Spleen (tissue), 7 donors: ENCODE measurements at regions not wholly inside any gene's neighbourhood (a gene's known extent, or its start where the extent isn't known, plus 50 kb on each side); places are given as distances from the start of the nearest gene placed in this dataset.

Experiments
- CTCF ChIP-seq, 11 experiments: fragments of 200-600 bp in 7 of 11; fragments of 450-650 bp in 4 of 11; sonication (generic) in 4 of 11; IDR thresholded peaks in 8 of 11; conservative IDR thresholded peaks in 3 of 11; 1 replicate in 7 of 11; 2 replicates in 4 of 11; pipeline versions ENCODE4 v1.4.0 to v1.8.0; 2016 to 2021; ENCODE audit warnings: antibody characterized with exemption in 11 of 11, inconsistent platforms in 4 of 11, mild to moderate bottlenecking in 1 of 11
- POLR2A ChIP-seq, 3 donors: fragments of 450-650 bp; IDR thresholded peaks; one replicate each; pipeline ENCODE4 v1.5.1; 2017; ENCODE audit warnings: antibody characterized with exemption in 3 of 3, mild to moderate bottlenecking in 1 of 3
- POLR2AphosphoS5 ChIP-seq, 3 donors: sonication (generic); formaldehyde crosslinking; IDR thresholded peaks; one replicate each; pipeline ENCODE4 v1.5.1; 2017; ENCODE audit warnings: antibody characterized with exemption in 3 of 3
- donor health status: DM: no; HTN: no; CAD: no; lungs with moderate emphysema.
- donor health status: DM: no; HTN: no; CAD: no.
- donor health status: DM: no; HTN: no; CAD: no.

DNA sequence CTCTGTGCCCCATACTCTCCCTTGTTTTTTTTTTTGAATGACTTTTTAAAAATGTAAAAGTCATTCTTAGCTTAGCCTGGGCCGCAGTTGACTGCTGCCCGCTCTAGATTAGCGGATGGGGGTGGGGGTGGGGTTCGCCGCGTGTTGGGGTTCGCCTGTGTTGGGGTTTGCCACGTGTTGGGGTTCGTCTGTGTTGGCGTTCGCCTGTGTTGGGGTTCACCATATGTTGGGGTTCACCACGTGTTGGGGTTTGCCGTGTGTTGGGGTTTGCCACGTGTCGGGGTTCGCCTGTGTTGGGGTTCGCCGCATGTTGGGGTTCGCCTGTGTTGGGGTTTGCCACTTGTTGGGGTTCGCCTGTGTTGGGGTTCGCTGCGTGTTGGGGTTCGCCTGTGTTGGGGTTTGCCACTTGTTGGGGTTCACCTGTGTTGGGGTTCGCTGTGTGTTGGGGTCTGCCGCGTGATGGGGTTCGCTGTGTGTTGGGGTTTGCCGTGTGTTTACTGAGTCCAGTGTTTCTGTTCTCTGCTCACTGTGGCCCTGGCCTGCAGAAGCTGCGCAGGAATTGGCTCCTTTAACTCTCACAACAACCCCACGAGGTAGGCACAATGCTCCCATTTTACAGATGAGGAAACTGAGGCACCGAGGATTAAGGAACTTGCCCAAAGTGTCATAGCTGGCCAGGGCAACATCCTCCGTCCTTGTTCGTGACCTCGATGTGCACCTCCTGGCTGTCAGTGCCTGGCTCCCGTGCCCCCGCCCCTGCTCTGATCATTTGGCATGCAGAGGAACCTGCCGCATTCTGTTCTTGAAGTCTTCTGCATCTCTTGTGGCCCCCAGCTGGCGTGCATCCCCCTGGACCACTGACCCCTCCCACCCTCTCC lies 96.6 kb upstream of the CIBAR2 start:
- TF ChIP-seq CTCF (IDR thresholded peaks at IDR 0.05 in 8 of 11, conservative IDR thresholded peaks at IDR 0.05 in 3 of 11) (no peak), POLR2A (IDR thresholded peaks at IDR 0.05) (no peak), POLR2AphosphoS5 (IDR thresholded peaks at IDR 0.05) (no peak)
